ENCODE measurements at regions not wholly inside any gene's neighbourhood (a gene's known extent, or its start where the extent isn't known, plus 50 kb on each side); places are given as distances from the start of the nearest gene placed in this dataset.

DNA sequence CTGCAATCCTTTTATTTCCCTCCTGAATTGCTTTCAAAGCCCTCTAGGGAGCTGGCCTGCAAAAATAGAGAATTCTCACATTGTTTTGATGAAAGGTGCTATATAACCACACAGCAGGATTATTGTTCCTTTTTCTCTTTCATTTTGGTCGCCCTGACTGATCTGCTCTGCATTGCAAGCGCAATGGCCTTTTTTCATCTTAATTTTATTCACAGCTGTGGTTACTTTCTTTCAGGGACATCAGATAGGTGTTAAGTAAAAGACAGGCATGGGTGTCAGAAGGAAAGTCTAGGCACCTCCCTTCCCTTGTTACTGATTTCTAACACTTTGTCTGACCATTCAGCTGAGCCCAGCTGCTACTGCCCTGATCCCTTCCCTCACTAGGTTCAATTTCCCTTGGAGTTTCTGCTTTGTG, 850.5 kb upstream of the MAP3K7 start:
- Histone ChIP-seq H3K4me3 (no peak overlapping the region), H3K27ac (no peak overlapping the region), H3K9me3 (no peaks in the 10 kb centered on the region), H3K36me3 (no peaks in the 10 kb centered on the region), H3K27me3 (no peaks in the 10 kb centered on the region), H3K4me1 (no peaks in the 10 kb centered on the region)
- ATAC-seq: no peak
- WGBS, 4 donors: 59 to 74% (median 73%) methylated on average over 2 of the region's 2 CpGs
- intact Hi-C loops (cut with DNase I): no loop called here
- TF ChIP-seq, protein P1, sequence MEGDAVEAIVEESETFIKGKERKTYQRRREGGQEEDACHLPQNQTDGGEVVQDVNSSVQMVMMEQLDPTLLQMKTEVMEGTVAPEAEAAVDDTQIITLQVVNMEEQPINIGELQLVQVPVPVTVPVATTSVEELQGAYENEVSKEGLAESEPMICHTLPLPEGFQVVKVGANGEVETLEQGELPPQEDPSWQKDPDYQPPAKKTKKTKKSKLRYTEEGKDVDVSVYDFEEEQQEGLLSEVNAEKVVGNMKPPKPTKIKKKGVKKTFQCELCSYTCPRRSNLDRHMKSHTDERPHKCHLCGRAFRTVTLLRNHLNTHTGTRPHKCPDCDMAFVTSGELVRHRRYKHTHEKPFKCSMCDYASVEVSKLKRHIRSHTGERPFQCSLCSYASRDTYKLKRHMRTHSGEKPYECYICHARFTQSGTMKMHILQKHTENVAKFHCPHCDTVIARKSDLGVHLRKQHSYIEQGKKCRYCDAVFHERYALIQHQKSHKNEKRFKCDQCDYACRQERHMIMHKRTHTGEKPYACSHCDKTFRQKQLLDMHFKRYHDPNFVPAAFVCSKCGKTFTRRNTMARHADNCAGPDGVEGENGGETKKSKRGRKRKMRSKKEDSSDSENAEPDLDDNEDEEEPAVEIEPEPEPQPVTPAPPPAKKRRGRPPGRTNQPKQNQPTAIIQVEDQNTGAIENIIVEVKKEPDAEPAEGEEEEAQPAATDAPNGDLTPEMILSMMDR (IDR thresholded peaks at IDR 0.05): no peak
- TF ChIP-seq POLR2A (IDR thresholded peaks at IDR 0.05): no peak
- no peak for DNase-seq

GRCh38 chr6:91436448-91436847, 849.6 kb upstream of the MAP3K7 start:
- ATAC-seq (no peak), DNase-seq (no peak)
- intact Hi-C loops (cut with DNase I): no loop called here
- Histone ChIP-seq H3K9me3 (no peaks in the 10 kb centered on the region), H3K4me1 (no peaks in the 10 kb centered on the region), H3K4me3 (no peak overlapping the region), H3K27me3 (no peaks in the 10 kb centered on the region), H3K36me3 (no peaks in the 10 kb centered on the region), H3K27ac (no peak overlapping the region)
- 83 to 93% (median 85%) methylated on average over 2 of the region's 2 CpGs for WGBS, 4 donors
- TF ChIP-seq, protein P1 (IDR thresholded peaks at IDR 0.05): no peak
- TF ChIP-seq POLR2A (IDR thresholded peaks at IDR 0.05): no peak

DNA sequence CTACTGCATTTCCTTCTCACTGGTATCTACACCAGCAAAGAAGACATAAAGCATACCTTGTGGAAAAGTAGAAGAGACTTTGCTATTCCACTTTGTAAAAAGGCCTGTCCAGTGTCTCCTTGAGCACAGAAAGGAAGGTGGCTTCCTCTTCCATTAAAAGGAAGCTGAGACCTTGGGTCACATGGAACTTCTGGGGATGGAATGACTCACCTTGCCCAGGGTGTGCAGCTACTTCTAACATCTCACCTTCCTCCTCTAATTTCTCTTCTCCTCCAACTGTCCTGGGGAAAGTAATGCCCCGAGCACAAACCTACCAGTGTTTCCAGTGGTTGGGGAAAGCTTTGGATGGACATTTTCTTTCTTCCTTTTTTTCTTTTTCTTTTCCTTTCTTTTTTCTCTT, 848.8 kb upstream of the MAP3K7 start:
- TF ChIP-seq, protein P1 (IDR thresholded peaks at IDR 0.05): no peak
- no peak for TF ChIP-seq POLR2A (IDR thresholded peaks at IDR 0.05)
- 80 to 100% (median 88%) methylated on average over 1 of the region's 1 CpG for WGBS, 4 donors

DNA sequence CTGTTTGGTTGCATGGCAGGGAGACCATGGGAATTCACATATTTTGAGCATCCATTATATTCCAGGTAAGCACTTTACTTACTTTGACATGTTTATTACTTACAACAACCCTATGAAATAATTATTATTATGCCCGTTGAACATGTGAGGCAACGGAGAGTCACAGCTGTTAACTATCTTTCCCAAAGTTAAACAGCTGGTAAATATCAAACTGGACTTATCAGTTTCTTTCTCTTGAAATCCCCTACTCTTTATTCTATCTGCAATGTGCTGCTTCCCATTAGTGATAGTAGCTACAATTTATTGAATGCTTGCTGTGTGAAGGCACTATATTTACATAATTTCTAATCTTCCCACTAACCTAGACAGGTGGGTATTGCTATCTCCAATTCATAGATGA, 847.7 kb upstream of the MAP3K7 start:
- 57 to 68% (median 58%) methylated on average over 2 of the region's 2 CpGs for WGBS, 4 donors
- TF ChIP-seq POLR2A (IDR thresholded peaks at IDR 0.05): no peak
- TF ChIP-seq, protein P1 (IDR thresholded peaks at IDR 0.05): no peak
- Histone ChIP-seq H3K9me3 (no peaks in the 10 kb centered on the region), H3K4me3 (no peak overlapping the region), H3K36me3 (no peaks in the 10 kb centered on the region), H3K4me1 (no peaks in the 10 kb centered on the region), H3K27me3 (no peaks in the 10 kb centered on the region), H3K27ac (no peak overlapping the region)
- DNase-seq: no peak
- intact Hi-C loops (cut with DNase I): no loop called here
- no peak for ATAC-seq

More for the DNA sequence above, 848.8 kb upstream of the MAP3K7 start:
- H3K9me3 ChIP-seq: no peaks in the 10 kb centered on the region
- H3K4me3 ChIP-seq: no peak overlapping the region
- intact Hi-C loops (cut with DNase I): no loop called here
- no peak overlapping the region for H3K27ac ChIP-seq
- no peaks in the 10 kb centered on the region for H3K36me3 ChIP-seq
- DNase-seq: no peak
- no peaks in the 10 kb centered on the region for H3K27me3 ChIP-seq
- H3K4me1 ChIP-seq: no peaks in the 10 kb centered on the region
- ATAC-seq: no peak
